ENCODE measurements at regions not wholly inside any gene's neighbourhood (a gene's known extent, or its start where the extent isn't known, plus 50 kb on each side); places are given as distances from the start of the nearest gene placed in this dataset.

GRCh38 chr6:27785294-27785693, 126.9 kb downstream of the OR2B2 start:
- H3K27ac ChIP-seq = no peak overlapping the region
- H3K4me1 ChIP-seq = no peaks in the 10 kb centered on the region
- no peak for DNase-seq
- no peaks in the 10 kb centered on the region for H3K36me3 ChIP-seq
- ATAC-seq = no peak
- intact Hi-C loops (cut with DNase I) = no loop called here
- TF ChIP-seq CTCF (IDR thresholded peaks at IDR 0.05) = no peak
- H3K4me3 ChIP-seq = no peak overlapping the region
- H3K9me3 ChIP-seq = no peaks in the 10 kb centered on the region
- WGBS, 2 donors = 72 to 73% methylated on average over 2 of the region's 2 CpGs
- H3K27me3 ChIP-seq = peaks cover 0 to 66% (median 40%) of the 10 kb centered on the region in 7 donors

GRCh38 chr6:27782748-27783147, 129.4 kb downstream of the OR2B2 start:
- Histone ChIP-seq H3K4me1 (no peaks in the 10 kb centered on the region), H3K9me3 (no peaks in the 10 kb centered on the region), H3K4me3 (no peak overlapping the region), H3K36me3 (no peaks in the 10 kb centered on the region), H3K27ac (no peak overlapping the region), H3K27me3 (peaks cover 0 to 82% (median 39%) of the 10 kb centered on the region in 7 donors)
- TF ChIP-seq CTCF (IDR thresholded peaks at IDR 0.05) = no peak
- 80 to 84% methylated on average over 2 of the region's 2 CpGs for WGBS, 2 donors
- DNase-seq = no peak
- ATAC-seq = no peak
- intact Hi-C loops (cut with DNase I) = no loop called here

GRCh38 chr6:27778625-27779417, 133.4 kb downstream of the OR2B2 start:
- Histone ChIP-seq H3K36me3 (no peaks in the 10 kb centered on the region), H3K4me1 (no peaks in the 10 kb centered on the region), H3K9me3 (no peaks in the 10 kb centered on the region), H3K27ac (no peak overlapping the region), H3K27me3 (peaks cover 0 to 76% (median 48%) of the 10 kb centered on the region in 7 donors), H3K4me3 (no peak overlapping the region)
- no peak for TF ChIP-seq CTCF (IDR thresholded peaks at IDR 0.05)
- no peak for DNase-seq
- intact Hi-C loops (cut with DNase I) = loop anchor here in 2 of 10 donors (10.0 kb wide), 1 partner anchor 116 kb away; a partner anchor contains a TSS
- no peak for ATAC-seq
- 82 to 84% methylated on average over 7 of the region's 7 CpGs for WGBS, 2 donors

- H3K4me1 ChIP-seq = peaks cover 0 to 9% (median 0%) of the 10 kb centered on the region in 9 donors
- intact Hi-C loops (cut with DNase I) = loop anchor here in 2 of 10 donors (10.0 kb wide), 1 partner anchor 117 kb away; a partner anchor contains a TSS
- DNase-seq = no peak
- ATAC-seq = no peak
- 60 to 75% methylated on average over 11 of the region's 11 CpGs for WGBS, 2 donors
- no peaks in the 10 kb centered on the region for H3K9me3 ChIP-seq
- no peak overlapping the region for H3K27ac ChIP-seq
- H3K4me3 ChIP-seq = no peak overlapping the region
- TF ChIP-seq CTCF (IDR thresholded peaks at IDR 0.05) = no peak
- H3K27me3 ChIP-seq = peaks cover 0 to 73% (median 46%) of the 10 kb centered on the region in 7 donors
- H3K36me3 ChIP-seq = no peaks in the 10 kb centered on the region
Observed at GRCh38 chr6:27777614-27778355, 134.4 kb downstream of the OR2B2 start.

Data from heart right ventricle (tissue), 16 donors.